RPMI8226 (cell line): ENCODE measurements at regions not wholly inside any gene's neighbourhood (a gene's known extent, or its start where the extent isn't known, plus 50 kb on each side); places are given as distances from the start of the nearest gene placed in this dataset.
"Not testable (repeated sequence)": the region's sequence is repeated elsewhere in the genome, so short reads cannot be mapped to it uniquely, and the experiment has no call there.

ENCODE experiments used
- DNase-seq: peaks from one replicate; pipeline ENCODE4 v3.0.0-alpha.2; 2015

- no peak for DNase-seq
These were observed 212.4 kb upstream of the HNRNPA3 start for GRCh38 chr2:177000061-177000714.

GRCh38 chr2:177000715-177001072, 211.9 kb upstream of the HNRNPA3 start:
- DNase-seq = no peak

GRCh38 chr2:177001334-177001733, 211.3 kb upstream of the HNRNPA3 start:
- DNase-seq = no peak

- DNase-seq = no peak
These were observed 209.6 kb upstream of the HNRNPA3 start for GRCh38 chr2:177002983-177003382.

- not testable (repeated sequence) for DNase-seq
These were observed 204.9 kb upstream of the HNRNPA3 start for GRCh38 chr2:177007726-177008125.

GRCh38 chr2:177008662-177009061, 203.9 kb upstream of the HNRNPA3 start:
- DNase-seq = not testable (repeated sequence)

GRCh38 chr2:177010146-177010545, 202.4 kb upstream of the HNRNPA3 start:
- no peak for DNase-seq

- no peak for DNase-seq
These were observed 201.7 kb upstream of the HNRNPA3 start for GRCh38 chr2:177010861-177011260.

- no peak for DNase-seq
These were observed 197.6 kb upstream of the HNRNPA3 start for GRCh38 chr2:177014946-177015345.

- no peak for DNase-seq
These were observed 197.2 kb upstream of the HNRNPA3 start for GRCh38 chr2:177015356-177015923.

- DNase-seq = no peak
These were observed 192.0 kb upstream of the HNRNPA3 start for GRCh38 chr2:177020524-177021119.

- no peak for DNase-seq
These were observed 190.8 kb upstream of the HNRNPA3 start for GRCh38 chr2:177021706-177022343.

GRCh38 chr2:177024765-177025164, 187.8 kb upstream of the HNRNPA3 start:
- no peak for DNase-seq

GRCh38 chr2:177026253-177026652, 186.3 kb upstream of the HNRNPA3 start:
- DNase-seq = no peak

GRCh38 chr2:177026956-177027355, 185.6 kb upstream of the HNRNPA3 start:
- no peak for DNase-seq

- DNase-seq = no peak
These were observed 184.3 kb upstream of the HNRNPA3 start for GRCh38 chr2:177028296-177028695.

- no peak for DNase-seq
These were observed 183.5 kb upstream of the HNRNPA3 start for GRCh38 chr2:177029075-177029474.

- peak; percentile 26 for DNase-seq
These were observed 183.1 kb upstream of the HNRNPA3 start for GRCh38 chr2:177029501-177029900.

- DNase-seq = no peak
These were observed 182.7 kb upstream of the HNRNPA3 start for GRCh38 chr2:177029901-177030300.

GRCh38 chr2:177030451-177031105, 182.0 kb upstream of the HNRNPA3 start:
- DNase-seq = no peak

GRCh38 chr2:177031438-177032180, 181.0 kb upstream of the HNRNPA3 start:
- no peak for DNase-seq

- no peak for DNase-seq
These were observed 175.8 kb upstream of the HNRNPA3 start for GRCh38 chr2:177036747-177037146.

GRCh38 chr2:177037569-177037968, 175.0 kb upstream of the HNRNPA3 start:
- DNase-seq = no peak
